HG03342 (cell line): ENCODE measurements at regions not wholly inside any gene's neighbourhood (a gene's known extent, or its start where the extent isn't known, plus 50 kb on each side); places are given as distances from the start of the nearest gene placed in this dataset.
"Not testable (repeated sequence)": the region's sequence is repeated elsewhere in the genome, so short reads cannot be mapped to it uniquely, and the experiment has no call there.

Experiments
- ATAC-seq: cut with Tn5 transposase; IDR thresholded peaks from one replicate; pipeline ENCODE4 v1.9.1; 2021; ENCODE audit warnings: mild to moderate bottlenecking, moderate library complexity; ENCODE audit not compliant: unreplicated experiment

DNA sequence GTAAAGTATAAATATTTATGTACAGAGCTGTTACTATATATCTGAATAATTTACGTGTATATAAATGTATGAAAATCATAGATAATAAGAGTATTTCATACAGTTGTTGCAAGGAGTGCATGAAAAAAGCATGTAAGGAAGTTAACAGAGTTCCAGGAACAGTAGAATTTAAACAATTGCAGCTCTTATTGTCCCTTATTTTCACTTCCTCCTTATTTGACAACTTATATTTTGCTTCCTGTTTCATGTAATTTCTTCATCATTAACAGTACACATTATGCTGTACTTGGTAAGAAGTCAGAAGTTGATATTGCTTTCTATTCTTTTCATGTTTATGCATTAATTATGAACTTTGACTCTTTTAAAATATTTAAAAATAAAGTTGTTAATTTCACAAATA is 681.5 kb downstream of the LRRIQ3 start:
- no peak for ATAC-seq

DNA sequence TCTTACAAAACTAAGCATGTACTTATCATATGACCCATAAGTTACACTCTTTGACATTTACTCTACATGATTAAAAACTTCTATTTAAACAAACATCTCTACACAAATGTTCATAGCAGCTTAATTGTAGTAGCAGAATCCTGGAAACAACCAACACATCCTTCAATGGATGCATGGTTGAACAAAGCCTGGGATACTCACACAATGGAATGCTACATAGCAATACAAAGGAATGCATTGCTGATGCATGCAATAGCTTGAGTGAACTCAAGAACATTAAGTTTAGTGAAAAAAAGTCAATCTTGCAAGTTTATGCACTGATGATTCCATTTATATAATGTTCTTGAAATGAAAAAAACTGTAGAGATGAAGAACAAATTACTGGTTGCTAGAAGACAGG is 686.9 kb downstream of the LRRIQ3 start:
- ATAC-seq: no peak

DNA sequence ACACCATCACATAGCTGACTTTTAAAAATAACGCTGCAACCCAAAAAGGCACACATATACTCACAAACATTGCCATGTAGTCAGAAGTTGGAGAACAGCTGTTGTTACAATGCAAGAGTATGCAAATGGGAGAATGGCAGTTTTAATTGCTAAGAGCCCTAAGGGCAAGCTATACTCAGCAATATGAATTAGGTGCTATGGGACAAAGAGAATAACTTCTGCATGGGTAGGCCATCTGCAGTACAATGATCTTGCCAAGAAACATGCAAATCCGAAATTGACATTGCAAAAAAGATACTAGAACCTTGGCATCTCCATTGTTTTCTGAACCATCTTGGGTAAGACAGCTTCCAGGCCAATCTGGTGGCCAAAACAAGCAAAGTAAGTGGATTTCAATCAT is 697.8 kb downstream of the LRRIQ3 start:
- ATAC-seq: no peak

DNA sequence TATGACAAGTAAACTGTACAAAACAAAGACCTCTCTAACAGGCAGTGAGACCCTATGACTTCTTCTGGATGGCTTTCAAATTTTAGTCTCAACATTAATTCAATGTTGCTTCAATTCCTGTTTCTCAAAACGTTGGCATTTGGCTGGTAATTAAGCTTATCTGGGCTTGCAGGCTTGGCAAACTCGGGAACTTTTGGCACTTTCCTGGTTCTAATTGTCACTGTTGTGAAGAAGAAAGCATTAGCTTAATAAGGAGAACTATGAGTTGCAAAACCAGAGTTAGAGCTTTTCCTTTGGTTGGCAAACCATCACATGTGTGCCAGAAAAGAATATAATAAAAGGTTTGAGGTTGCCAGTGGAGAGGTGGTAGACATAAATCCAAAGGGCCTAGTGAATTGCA is 698.3 kb downstream of the LRRIQ3 start:
- ATAC-seq: no peak

DNA sequence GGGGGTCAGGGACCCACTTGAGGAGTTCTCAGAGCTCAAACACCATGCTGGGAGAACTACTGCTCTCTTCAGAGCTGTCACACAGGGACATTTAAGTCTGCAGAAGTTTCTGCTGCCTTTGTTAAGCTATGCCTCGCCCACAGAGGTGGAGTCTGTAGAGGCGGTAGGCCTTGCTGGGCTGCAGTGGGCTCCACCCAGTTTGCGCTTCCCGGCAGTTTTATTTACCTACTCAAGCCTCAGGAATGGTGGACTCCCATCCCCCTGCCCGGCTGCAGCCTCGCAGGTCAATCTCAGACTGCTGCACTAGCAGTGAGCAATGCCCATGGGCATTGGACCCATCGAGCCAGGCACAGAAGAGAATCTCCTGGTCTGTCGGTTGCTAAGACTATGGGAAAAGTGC is 706.4 kb downstream of the LRRIQ3 start:
- ATAC-seq: no peak

DNA sequence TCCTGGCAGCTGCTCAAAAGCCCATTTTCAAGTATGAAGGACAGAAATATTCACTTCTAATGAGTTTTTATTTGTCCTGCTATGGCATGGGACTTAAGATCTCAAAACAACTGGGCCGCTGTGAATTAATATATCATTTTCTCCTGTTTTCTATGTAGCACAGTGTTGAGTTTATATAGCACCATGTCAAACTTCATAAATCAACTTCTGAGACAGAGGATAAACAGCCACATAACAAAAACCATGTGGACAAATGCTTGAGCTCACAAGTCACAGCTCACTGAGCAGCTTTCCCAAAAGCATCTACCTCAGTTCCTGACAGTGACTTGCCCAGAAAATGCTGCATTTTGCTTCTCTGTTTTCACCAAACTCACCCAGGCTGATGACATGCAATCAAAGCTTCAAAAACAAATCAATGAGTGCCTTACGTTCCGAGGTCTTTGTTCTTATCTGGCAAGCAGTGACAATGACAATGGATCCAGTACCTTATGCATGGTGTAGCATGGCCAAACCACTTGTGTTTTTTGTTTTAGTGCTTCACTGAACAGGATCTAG is 722.6 kb downstream of the LRRIQ3 start:
- ATAC-seq: no peak

DNA sequence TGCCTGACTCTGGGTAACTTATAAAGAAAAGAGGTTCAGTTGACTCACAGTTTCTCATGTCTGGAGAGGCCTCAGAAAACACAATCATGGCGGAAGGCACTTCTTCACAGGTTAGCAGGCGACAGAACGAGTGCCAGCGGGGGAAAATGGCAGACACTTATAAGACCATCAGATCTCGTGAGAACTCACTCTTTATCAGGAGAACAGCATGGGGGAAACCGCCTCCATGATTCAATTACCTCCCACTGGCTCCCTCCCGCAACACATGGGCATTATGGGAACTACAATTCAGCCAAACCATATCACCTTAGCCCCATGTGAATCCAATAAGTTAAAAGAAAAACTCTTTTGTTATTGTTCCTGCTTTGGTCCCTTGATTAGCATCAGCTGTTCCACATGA is 725.2 kb downstream of the LRRIQ3 start:
- ATAC-seq: no peak

DNA sequence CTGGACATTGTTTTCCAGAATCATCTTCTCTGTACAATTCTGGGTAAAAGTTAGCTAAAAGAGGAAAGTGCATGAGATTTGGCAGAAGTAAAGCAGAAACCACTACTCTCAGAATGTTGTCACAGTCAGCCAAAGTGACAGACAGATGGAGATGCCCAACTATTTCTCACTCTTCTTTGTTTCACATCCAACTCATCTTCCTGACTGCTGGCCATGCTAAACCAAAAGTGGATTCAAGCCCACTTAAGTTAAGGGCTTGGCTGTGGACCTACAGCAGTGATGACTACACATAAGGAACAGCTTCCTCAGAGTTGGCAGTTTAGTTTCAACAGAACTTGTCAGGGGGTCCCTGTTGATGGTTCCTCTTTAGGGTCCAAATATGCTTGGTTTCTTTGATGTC is 730.2 kb downstream of the LRRIQ3 start:
- ATAC-seq: no peak

DNA sequence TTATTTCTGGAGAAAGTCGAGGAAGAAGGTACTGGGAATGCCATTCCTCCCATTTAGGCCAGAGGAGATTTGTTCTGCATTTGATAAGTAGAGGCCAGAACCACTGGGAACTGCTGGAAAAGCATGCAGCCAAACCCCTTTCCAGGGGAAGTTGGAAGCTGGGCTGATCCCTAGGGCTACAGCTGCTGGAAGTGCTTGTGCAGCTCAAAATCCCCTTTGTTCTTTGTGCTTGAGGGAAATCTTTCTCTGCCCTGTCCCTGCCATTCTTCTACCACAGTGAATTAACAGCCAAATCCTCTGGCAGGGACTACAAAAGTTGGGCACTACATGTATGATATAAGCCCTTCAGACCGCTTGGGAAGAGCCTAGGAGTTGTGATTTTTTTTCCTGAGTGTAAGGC is 734.1 kb downstream of the LRRIQ3 start:
- ATAC-seq: no peak

DNA sequence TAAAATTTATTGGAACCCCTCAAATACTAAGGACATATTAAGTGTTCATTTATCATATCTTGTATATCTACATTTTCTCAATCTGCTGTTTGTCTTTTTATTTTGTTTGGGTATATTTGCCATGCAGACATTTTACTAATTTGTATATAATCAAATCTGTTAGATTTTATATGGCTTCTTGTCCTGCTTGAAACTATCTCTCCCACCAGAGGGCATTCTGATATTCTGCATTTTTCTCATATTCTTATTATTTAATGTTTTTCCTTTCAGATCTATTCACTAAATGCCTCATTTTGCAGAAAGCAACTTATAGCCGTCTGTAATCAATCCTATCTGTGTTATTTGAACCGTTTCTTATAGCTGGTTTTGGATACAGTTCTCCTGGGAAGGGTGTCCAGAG is 745.5 kb downstream of the LRRIQ3 start:
- ATAC-seq: no peak

DNA sequence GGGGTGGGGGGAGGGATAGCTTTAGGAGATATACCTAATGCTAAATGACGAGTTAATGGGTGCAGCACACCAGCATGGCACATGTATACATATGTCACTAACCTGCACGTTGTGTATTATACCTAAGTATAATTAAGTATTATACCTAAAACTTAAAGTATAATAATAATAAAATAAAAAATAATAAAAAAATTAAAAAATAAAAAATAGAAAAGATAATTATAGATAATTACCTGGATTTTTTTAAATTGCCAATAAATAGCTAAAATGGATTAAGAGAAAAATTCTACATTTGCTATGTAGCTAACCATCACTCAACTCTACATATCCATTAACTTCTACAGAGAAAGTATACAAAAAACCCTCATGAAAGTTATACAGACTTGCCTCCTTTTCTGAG is 747.3 kb downstream of the LRRIQ3 start:
- not testable (repeated sequence) for ATAC-seq

DNA sequence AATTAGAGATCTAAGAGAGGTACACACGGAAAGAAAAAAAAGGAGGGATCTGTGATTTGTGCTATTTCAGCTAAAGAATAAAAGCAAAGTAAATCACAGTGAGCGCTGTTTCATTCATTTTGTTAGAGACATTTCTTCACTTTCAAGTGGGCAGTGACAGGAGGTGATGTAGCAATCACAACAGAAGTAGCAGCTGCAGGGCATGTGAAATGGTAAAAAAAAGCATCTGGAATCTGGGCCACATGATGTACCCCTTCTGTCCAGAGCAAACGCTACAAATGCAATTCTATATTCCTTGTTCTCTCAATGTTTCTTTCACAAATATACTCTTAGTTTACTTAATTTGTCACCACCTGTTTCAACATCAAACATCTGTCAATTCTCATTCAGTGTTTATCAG is 786.5 kb downstream of the LRRIQ3 start:
- ATAC-seq: no peak

DNA sequence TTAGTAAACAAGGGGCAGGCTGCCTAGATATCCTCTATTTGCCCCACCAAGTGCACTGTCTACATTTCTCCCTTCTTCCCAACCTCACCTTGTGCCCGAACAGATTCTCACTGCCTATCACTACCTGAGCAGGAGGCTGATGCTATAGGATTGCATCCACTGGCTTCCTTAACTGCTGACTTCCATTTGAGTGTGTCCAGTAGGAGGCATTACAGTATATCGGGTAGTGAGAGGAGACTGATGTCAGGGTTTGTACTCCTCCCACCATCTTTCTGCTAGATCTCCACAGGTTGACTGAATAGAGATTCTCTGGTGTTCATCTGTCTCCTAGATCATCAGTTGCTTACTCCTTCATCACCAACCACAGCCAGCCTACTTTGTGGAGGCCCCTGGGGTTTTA is 796.3 kb downstream of the LRRIQ3 start:
- ATAC-seq: no peak

DNA sequence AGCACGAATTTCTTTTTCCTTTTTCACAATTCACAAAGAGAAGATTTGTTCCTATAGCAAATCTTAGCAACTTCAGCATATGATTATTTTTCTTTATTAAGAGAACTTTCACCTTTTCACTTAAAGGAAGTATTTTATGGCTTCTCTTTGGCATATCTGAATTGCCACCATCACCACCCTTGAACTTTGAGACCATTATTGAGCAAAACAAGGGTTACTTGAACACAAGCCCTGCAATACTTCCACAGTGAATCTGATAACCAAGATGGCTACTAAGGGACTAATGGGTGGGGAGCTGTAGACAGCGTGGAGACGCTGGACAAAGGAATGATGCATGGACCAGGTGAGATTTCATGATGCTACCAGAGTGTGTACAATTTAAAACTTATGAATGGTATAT is 815.0 kb downstream of the LRRIQ3 start:
- no peak for ATAC-seq

DNA sequence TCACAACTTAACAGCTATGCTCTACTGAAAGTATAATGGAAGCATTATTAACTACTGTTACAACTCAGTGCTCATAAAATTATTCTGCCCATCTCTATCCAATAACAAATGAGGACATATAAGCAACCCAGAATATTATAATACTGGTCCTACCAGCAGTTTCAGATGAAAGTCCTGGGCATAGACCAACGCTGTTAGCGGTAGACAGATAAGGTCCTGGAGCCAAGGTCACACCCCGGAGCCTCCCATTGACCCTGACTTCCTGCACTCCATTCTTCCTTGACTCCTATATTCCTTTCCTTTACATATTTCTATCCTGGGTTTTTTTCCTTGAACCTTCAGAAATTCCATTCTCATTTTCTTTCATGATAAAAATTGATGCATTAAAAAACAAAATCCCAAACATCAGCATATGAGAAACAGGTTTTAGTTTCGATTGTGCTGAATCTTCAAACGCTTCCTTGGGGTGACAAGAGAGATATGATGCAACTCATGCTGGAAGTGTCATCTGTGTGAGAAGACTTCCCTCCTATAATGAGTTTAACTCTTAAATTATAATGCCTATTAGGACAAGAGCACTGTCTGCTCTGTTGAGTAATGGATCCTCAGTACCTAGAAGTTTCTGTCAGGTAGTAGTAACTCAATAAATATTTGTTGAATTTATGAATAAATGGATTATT is 831.1 kb downstream of the LRRIQ3 start:
- no peak for ATAC-seq

DNA sequence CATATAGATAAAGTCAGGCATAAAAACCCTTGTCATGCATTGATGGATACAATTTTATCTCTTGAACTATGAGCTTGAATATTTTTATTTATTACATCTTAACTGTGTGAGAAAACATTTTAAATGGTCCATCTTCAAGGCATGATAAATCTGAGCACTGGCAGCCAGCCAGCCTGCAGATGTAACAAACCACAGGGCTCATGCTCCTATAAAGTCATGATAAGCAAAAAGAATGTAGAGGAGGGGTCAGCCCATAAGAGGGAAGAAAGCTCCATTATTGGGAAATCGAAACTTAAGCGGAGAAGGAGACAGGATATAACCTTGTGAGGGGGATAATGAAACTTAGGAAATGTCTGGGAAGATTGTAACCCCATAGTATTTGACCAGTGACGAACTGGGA is 839.0 kb downstream of the LRRIQ3 start:
- no peak for ATAC-seq

DNA sequence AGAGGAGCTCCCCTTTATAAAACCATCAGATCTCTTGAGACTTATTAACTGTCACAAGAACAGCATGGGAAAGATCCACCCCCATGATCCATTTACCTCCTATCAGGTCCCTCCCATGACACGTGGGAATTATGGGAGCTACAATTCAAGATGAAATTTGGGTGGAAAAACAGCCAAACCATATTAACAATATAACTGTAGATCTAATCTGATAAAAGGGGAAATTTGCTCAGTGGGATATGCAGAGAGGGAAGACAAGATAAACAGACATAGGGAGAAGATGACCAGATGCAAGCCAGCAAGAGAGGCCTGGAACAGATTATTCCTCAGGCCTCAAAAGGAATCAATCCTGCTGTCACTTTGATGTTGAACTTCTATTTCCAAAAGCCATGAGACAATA is 841.5 kb downstream of the LRRIQ3 start:
- no peak for ATAC-seq

DNA sequence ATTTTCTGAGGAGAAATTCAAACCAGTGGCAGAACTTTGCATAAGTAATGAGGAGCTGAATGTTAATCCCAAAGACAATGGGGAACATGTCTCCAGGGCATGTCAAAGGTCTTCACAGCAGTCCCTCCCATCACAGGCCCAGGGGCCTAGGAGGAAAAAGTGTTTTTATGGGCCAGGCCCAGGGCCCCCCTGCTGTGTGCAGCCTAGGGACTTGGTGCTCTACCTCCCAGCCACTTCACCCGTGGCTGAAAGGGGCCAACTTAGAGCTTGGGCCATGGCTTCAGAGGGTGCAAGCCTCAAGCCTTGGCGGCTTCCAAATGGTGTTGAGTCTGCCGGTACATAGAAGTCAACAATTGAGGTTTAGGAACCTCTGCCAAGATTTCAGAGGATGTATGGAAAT is 854.0 kb downstream of the LRRIQ3 start:
- no peak for ATAC-seq

DNA sequence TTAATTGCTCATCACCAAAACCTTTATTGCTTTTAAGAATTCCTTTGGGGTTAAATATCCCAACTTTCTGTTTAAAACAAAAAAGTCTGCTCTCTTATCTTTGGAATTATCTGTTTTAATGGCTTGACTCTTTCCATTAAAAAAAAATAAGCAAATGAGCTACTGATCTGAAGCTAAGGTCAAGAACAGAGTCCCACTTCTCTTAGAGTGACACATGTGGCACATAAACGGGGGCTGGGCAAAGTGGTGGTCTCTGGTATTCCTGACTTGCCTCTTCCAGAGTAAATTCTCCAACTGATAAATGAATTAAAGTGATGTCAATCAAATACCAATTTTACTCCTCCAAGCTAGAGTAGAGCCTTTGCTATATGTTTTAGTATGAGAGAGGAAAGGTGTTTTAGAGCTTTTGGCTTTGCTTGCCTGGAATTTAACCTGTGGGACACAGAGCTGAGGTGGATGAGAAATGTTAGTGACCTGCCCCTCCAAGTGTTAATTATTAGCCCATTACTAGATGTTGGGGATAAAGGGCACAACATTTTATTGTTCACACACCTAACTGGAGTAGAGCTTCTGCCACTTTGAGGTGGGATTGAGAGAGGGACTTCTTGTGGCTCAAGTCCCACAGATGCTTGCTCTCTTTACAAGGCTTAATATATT is 864.0 kb downstream of the LRRIQ3 start:
- ATAC-seq: no peak

DNA sequence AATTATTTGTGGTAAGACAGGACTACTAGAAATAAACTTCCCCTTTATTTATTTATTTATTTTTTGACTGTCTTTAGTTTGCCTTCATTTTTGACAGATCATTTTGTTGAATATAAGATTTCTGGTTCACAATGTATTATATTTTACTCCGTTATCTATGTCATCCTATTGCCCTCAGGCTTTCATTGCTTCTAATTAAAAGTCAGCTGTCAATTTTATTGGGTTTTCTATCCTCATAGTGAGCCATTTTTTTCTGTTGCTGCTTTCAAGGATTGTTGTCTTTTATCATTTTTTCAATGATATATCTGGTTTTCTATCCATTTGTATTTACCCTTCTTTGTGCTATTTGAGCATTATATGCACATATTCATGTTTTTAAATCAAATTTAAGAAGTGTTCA is 866.2 kb downstream of the LRRIQ3 start:
- no peak for ATAC-seq

DNA sequence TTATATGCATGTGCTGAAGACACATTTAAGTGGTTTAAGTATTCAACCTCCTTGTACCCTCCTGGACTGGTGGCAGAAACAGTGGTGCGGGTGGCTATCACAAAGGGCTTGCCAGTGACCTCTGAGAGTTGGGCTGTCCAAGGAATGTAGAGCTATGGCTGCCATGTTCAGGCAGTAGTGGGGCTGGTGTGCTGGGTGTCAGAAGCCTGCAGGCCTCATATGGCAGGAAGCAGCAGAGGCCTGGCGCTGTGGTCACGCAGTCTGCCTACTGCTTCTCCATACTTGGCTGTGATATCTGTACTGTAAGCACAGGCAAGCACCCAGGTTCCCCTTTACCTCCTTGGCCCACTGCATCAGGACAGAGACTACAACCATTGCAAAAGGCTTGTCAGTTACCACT is 870.0 kb downstream of the LRRIQ3 start:
- ATAC-seq: no peak

DNA sequence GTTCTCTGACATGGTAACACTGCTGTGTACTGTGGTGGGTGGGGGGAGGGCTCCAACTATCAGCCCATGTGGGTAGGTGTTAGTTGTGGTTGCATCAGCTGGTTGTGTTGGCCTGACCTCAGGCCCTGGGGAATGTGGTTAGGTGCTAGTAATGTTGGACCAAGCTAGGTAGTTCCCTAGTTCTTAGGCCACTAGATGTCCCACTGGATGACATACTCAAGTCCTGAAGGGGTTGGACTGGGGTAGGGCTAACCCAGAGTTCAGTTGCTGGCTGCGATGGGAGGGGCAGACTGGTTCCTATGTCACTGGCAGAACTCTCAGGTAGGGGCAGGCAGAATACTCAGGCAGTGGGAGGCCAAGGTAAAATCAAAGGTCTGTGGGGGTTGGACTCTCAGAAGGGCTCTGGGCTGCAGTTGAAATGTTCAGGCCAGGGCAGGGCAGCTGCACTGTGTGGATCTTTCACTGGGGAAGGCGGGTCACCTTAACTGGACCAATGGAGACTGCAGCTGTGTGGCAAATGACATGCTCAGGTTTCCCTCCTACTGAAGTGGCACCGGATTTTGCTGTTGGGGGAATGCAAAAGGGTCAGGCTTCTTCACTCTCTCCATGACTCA is 870.7 kb downstream of the LRRIQ3 start:
- ATAC-seq: no peak
